GM12878 (cell line): ENCODE measurements at regions not wholly inside any gene's neighbourhood (a gene's known extent, or its start where the extent isn't known, plus 50 kb on each side); places are given as distances from the start of the nearest gene placed in this dataset.

Experiments
- ATAC-seq: fragments of 200-7000 bp; cut with Tn5 transposase; 3 replicates; pipeline ENCODE4 v1.9.1; 2020; ENCODE audit warnings: mild to moderate bottlenecking, moderate library complexity
- BruUV-seq: library from RNA; stranded (reverse); fragments of 400-500 nt; replicated peaks from 2 replicates; lab custom pipeline; 2021; lab: Mats Ljungman, UMichigan
- CTCF ChIA-PET: fragments of 300-600 bp; sonication (Branson Sonifier 250); formaldehyde crosslinking; extraction: SDS; loops from one replicate; lab custom pipeline; 2021; ENCODE audit warnings: inconsistent platforms; lab: Yijun Ruan, JAX
- POLR2A ChIA-PET: fragments of 350-600 bp; formaldehyde crosslinking; extraction: SDS; loops from one replicate; lab custom pipeline; 2021; ENCODE audit warnings: inconsistent platforms; lab: Charles Lee
- RAD21 ChIA-PET: fragments of 300-600 bp; sonication (Branson Sonifier 250); formaldehyde crosslinking; loops from one replicate; lab custom pipeline; 2023; ENCODE audit warnings: antibody characterized with exemption; ENCODE audit not compliant: unreplicated experiment; lab: Charles Lee
- SMC1A ChIA-PET: fragments of 300-600 bp; sonication (Branson Sonifier 250); formaldehyde crosslinking; loops from one replicate; lab custom pipeline; 2023; ENCODE audit not compliant: unreplicated experiment, uncharacterized antibody; lab: Charles Lee
- DNase-seq: peaks from one replicate; pipeline ENCODE4 v3.0.0-alpha.2; 2011; ENCODE audit warnings: low read depth, low spot score
- FAIRE-seq: peaks from 3 replicates; lab custom pipeline; 2011; peaks lifted over from hg19 to GRCh38; lab: Jason Lieb, UNC
- H2AFZ ChIP-seq: 2 replicates; pipeline ENCODE4 v1.6.0; 2011; ENCODE audit warnings: low read depth, low read length, control low read depth; ENCODE audit not compliant: control insufficient read depth
- H3K27ac ChIP-seq: 2 replicates; pipeline ENCODE4 v1.5.1; 2011; ENCODE audit warnings: control low read depth; ENCODE audit not compliant: control insufficient read depth, insufficient read depth
- H3K27me3 ChIP-seq, 2 experiments: replicated peaks in 1 of 2; 2 replicates each; pipeline versions ENCODE4 v1.6.0 to v1.6.1; 2011; ENCODE audit warnings: low read length in 1 of 2; ENCODE audit not compliant: control insufficient read depth in 2 of 2, insufficient read depth in 2 of 2
- H3K36me3 ChIP-seq, 2 experiments: 2 replicates each; pipeline ENCODE4 v1.5.1; 2011; ENCODE audit warnings: low read length in 1 of 2; ENCODE audit not compliant: control insufficient read depth in 2 of 2, insufficient read depth in 2 of 2
- H3K4me1 ChIP-seq: 2 replicates; pipeline ENCODE4 v1.6.1; 2011; ENCODE audit warnings: mild to moderate bottlenecking, low read length, moderate library complexity, mixed read lengths; ENCODE audit not compliant: control insufficient read depth, insufficient read depth
- H3K4me2 ChIP-seq: 2 replicates; pipeline ENCODE4 v1.6.0; 2011; ENCODE audit warnings: control low read depth; ENCODE audit not compliant: control insufficient read depth, insufficient read depth
- H3K4me3 ChIP-seq: fragments of 200-600 bp; sonication (generic); 2 replicates; pipeline ENCODE4 v1.5.1; 2016
- H3K79me2 ChIP-seq: 2 replicates; pipeline ENCODE4 v1.6.0; 2011; ENCODE audit warnings: low read length; ENCODE audit not compliant: control insufficient read depth, insufficient read depth
- H3K9ac ChIP-seq: 2 replicates; pipeline ENCODE4 v1.8.0; 2011; ENCODE audit warnings: low read length, control low read depth, mixed read lengths; ENCODE audit not compliant: control insufficient read depth, insufficient read depth
- H3K9me3 ChIP-seq: replicated peaks from 3 replicates; pipeline ENCODE4 v1.5.1; 2011; ENCODE audit warnings: mild to moderate bottlenecking, low read length; ENCODE audit not compliant: control insufficient read depth, insufficient read depth
- H4K20me1 ChIP-seq: 2 replicates; pipeline ENCODE4 v1.6.0; 2011; ENCODE audit not compliant: control insufficient read depth, insufficient read depth
- MTA3 ChIP-seq: IDR thresholded peaks from 2 replicates; pipeline ENCODE4 v1.6.1; 2012; ENCODE audit warnings: low read length, inconsistent platforms, borderline replicate concordance
- PAX5 ChIP-seq: IDR thresholded peaks from 2 replicates; pipeline ENCODE4 v1.6.1; 2011; ENCODE audit warnings: low read depth, low read length, borderline replicate concordance
- PAX8 ChIP-seq: fragments of 450-650 bp; IDR thresholded peaks from 2 replicates; pipeline ENCODE4 v1.6.1; 2017; ENCODE audit warnings: mild to moderate bottlenecking, moderate library complexity
- RUNX3 ChIP-seq: IDR thresholded peaks from 2 replicates; pipeline ENCODE4 v1.6.1; 2012; ENCODE audit warnings: low read length, inconsistent platforms
- SPI1 ChIP-seq: IDR thresholded peaks from 2 replicates; pipeline ENCODE4 v1.6.1; 2011; ENCODE audit warnings: low read depth, mild to moderate bottlenecking, low read length, moderate library complexity, borderline replicate concordance; ENCODE audit not compliant: insufficient read depth
- YY1 ChIP-seq: IDR thresholded peaks from 2 replicates; pipeline ENCODE4 v1.6.1; 2011; ENCODE audit warnings: low read depth, mild to moderate bottlenecking, low read length
- ZNF207 ChIP-seq: fragments of 450-650 bp; IDR thresholded peaks from 2 replicates; pipeline ENCODE4 v1.6.1; 2014; ENCODE audit warnings: antibody characterized with exemption, mild to moderate bottlenecking, borderline replicate concordance
- WGBS: methylation state at CpG from one replicate; pipeline ENCODE4 v1.1.6; 2016; ENCODE audit warnings: low lambda C conversion rate; ENCODE audit not compliant: insufficient replicate concordance, insufficient coverage; ENCODE audit errors: missing lambda C conversion rate; 5-methylcytosine and 5-hydroxymethylcytosine counted together
- in situ Hi-C: fragments of 300-500 bp; cut with MboI; formaldehyde crosslinking; loops from 9 replicates; pipeline ENCODE4 v1.14.3; 2018; ENCODE audit warnings: mixed read lengths
- intact Hi-C: fragments of 100-400 bp; cut with micrococcal nuclease; formaldehyde crosslinking; loops from one replicate; pipeline ENCODE4 v1.14.2; 2022; ENCODE audit not compliant: unreplicated experiment
- TF ChIP-seq, protein P1 (sequence below): IDR thresholded peaks from 2 replicates; pipeline ENCODE4 v1.6.1; 2011; ENCODE audit warnings: low read depth, mild to moderate bottlenecking, low read length, moderate library complexity, borderline replicate concordance; ENCODE audit errors: extremely low read depth
- TF ChIP-seq, protein P2 (sequence below): fragments of 450-650 bp; IDR thresholded peaks from 2 replicates; pipeline ENCODE4 v1.6.1; 2018; ENCODE audit warnings: borderline replicate concordance, mild to moderate bottlenecking; ENCODE audit not compliant: partially characterized antibody
- TF ChIP-seq, protein P3 (sequence below): IDR thresholded peaks from 2 replicates; pipeline ENCODE4 v1.6.1; 2012; ENCODE audit warnings: improper control_type of control experiment, low read depth, low read length; ENCODE audit not compliant: insufficient replicate concordance
- TF ChIP-seq, protein P4 (sequence below): fragments of 450-650 bp; IDR thresholded peaks from 2 replicates; pipeline ENCODE4 v1.6.1; 2017; ENCODE audit warnings: low read depth, mild to moderate bottlenecking, moderate library complexity
- TF ChIP-seq, protein P5 (sequence below): fragments of 450-650 bp; IDR thresholded peaks from 2 replicates; pipeline ENCODE4 v1.6.1; 2017; ENCODE audit warnings: borderline replicate concordance

DNA sequence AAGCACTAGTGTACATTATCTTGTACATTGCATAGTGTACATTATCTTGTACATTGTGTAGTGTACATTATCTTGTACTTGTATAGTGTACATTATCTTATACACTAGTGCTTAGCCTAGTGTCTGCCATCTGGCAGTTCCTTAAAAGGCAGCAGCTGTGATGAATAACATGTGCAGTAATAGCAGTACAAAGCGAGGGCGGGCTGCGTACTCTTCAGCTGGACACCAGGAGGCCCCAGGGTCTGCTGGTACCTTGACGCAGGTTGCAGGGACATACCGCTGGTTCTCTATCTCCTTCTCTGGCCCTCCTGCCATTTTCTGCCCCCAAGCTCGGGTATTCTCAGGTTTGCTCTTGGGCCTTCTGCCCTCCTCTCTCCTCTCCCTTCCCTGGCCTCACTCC, 149.6 kb downstream of the SEC16B start:
- Histone ChIP-seq H3K9me3 (no peaks in the 10 kb centered on the region; the same call in 2 of the 3 replicates), H3K36me3 (no peaks in the 10 kb centered on the region), H3K79me2 (no peaks in the 10 kb centered on the region), H3K27me3 (no peaks in the 10 kb centered on the region), H4K20me1 (no peaks in the 10 kb centered on the region), H3K9ac (no peak overlapping the region), H3K4me1 (peaks cover 5% of the 10 kb centered on the region; the same call in 1 of the 2 replicates), H2AFZ (no peak overlapping the region), H3K4me3 (no peak overlapping the region), H3K27ac (no peak overlapping the region), H3K4me2 (no peak overlapping the region)
- ChIA-PET RAD21 (interaction anchor here (0.7 to 1.7 kb wide), 2 partner anchors 10 to 11 kb away, joined by 3 to 4 read pairs; no protein-coding TSS in a partner anchor), SMC1A (interaction anchor here (1.4 to 15.1 kb wide), 5 partner anchors 9 to 40 kb away, joined by 3 to 107 read pairs (median 16); no protein-coding TSS in a partner anchor), CTCF (interaction anchor here (0.6 to 1.1 kb wide), 2 partner anchors 40 to 122 kb away, joined by 3 read pairs; no protein-coding TSS in a partner anchor), POLR2A (interaction anchor here (1.4 kb wide), 1 partner anchor 20 kb away, joined by 5 read pairs; no protein-coding TSS in a partner anchor)
- FAIRE-seq (no peak), ATAC-seq (no peak), DNase-seq (no peak)
- intact Hi-C loops: no loop called here
- 56% methylated on average over 5 of the region's 6 CpGs for WGBS
- no TSS peak for BruUV-seq
- in situ Hi-C loops: no loop called here
- TF ChIP-seq YY1 (no peak), MTA3 (no peak), RUNX3 (no peak), ZNF207 (no peak), PAX8 (no peak), SPI1 (no peak), PAX5 (no peak)
- TF ChIP-seq, protein P1, sequence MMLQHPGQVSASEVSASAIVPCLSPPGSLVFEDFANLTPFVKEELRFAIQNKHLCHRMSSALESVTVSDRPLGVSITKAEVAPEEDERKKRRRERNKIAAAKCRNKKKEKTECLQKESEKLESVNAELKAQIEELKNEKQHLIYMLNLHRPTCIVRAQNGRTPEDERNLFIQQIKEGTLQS: no peak
- TF ChIP-seq, protein P2, sequence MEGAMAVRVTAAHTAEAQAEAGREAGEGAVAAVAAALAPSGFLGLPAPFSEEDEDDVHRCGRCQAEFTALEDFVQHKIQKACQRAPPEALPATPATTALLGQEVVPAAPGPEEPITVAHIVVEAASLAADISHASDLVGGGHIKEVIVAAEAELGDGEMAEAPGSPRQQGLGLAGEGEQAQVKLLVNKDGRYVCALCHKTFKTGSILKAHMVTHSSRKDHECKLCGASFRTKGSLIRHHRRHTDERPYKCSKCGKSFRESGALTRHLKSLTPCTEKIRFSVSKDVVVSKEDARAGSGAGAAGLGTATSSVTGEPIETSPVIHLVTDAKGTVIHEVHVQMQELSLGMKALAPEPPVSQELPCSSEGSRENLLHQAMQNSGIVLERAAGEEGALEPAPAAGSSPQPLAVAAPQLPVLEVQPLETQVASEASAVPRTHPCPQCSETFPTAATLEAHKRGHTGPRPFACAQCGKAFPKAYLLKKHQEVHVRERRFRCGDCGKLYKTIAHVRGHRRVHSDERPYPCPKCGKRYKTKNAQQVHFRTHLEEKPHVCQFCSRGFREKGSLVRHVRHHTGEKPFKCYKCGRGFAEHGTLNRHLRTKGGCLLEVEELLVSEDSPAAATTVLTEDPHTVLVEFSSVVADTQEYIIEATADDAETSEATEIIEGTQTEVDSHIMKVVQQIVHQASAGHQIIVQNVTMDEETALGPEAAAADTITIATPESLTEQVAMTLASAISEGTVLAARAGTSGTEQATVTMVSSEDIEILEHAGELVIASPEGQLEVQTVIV: no peak
- TF ChIP-seq, protein P3, sequence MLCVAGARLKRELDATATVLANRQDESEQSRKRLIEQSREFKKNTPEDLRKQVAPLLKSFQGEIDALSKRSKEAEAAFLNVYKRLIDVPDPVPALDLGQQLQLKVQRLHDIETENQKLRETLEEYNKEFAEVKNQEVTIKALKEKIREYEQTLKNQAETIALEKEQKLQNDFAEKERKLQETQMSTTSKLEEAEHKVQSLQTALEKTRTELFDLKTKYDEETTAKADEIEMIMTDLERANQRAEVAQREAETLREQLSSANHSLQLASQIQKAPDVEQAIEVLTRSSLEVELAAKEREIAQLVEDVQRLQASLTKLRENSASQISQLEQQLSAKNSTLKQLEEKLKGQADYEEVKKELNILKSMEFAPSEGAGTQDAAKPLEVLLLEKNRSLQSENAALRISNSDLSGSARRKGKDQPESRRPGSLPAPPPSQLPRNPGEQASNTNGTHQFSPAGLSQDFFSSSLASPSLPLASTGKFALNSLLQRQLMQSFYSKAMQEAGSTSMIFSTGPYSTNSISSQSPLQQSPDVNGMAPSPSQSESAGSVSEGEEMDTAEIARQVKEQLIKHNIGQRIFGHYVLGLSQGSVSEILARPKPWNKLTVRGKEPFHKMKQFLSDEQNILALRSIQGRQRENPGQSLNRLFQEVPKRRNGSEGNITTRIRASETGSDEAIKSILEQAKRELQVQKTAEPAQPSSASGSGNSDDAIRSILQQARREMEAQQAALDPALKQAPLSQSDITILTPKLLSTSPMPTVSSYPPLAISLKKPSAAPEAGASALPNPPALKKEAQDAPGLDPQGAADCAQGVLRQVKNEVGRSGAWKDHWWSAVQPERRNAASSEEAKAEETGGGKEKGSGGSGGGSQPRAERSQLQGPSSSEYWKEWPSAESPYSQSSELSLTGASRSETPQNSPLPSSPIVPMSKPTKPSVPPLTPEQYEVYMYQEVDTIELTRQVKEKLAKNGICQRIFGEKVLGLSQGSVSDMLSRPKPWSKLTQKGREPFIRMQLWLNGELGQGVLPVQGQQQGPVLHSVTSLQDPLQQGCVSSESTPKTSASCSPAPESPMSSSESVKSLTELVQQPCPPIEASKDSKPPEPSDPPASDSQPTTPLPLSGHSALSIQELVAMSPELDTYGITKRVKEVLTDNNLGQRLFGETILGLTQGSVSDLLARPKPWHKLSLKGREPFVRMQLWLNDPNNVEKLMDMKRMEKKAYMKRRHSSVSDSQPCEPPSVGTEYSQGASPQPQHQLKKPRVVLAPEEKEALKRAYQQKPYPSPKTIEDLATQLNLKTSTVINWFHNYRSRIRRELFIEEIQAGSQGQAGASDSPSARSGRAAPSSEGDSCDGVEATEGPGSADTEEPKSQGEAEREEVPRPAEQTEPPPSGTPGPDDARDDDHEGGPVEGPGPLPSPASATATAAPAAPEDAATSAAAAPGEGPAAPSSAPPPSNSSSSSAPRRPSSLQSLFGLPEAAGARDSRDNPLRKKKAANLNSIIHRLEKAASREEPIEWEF: no peak
- TF ChIP-seq, protein P4, sequence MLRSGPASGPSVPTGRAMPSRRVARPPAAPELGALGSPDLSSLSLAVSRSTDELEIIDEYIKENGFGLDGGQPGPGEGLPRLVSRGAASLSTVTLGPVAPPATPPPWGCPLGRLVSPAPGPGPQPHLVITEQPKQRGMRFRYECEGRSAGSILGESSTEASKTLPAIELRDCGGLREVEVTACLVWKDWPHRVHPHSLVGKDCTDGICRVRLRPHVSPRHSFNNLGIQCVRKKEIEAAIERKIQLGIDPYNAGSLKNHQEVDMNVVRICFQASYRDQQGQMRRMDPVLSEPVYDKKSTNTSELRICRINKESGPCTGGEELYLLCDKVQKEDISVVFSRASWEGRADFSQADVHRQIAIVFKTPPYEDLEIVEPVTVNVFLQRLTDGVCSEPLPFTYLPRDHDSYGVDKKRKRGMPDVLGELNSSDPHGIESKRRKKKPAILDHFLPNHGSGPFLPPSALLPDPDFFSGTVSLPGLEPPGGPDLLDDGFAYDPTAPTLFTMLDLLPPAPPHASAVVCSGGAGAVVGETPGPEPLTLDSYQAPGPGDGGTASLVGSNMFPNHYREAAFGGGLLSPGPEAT: no peak
- TF ChIP-seq, protein P5, sequence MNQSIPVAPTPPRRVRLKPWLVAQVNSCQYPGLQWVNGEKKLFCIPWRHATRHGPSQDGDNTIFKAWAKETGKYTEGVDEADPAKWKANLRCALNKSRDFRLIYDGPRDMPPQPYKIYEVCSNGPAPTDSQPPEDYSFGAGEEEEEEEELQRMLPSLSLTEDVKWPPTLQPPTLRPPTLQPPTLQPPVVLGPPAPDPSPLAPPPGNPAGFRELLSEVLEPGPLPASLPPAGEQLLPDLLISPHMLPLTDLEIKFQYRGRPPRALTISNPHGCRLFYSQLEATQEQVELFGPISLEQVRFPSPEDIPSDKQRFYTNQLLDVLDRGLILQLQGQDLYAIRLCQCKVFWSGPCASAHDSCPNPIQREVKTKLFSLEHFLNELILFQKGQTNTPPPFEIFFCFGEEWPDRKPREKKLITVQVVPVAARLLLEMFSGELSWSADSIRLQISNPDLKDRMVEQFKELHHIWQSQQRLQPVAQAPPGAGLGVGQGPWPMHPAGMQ: no peak
